ENCODE measurements at regions not wholly inside any gene's neighbourhood (a gene's known extent, or its start where the extent isn't known, plus 50 kb on each side); places are given as distances from the start of the nearest gene placed in this dataset.

DNA sequence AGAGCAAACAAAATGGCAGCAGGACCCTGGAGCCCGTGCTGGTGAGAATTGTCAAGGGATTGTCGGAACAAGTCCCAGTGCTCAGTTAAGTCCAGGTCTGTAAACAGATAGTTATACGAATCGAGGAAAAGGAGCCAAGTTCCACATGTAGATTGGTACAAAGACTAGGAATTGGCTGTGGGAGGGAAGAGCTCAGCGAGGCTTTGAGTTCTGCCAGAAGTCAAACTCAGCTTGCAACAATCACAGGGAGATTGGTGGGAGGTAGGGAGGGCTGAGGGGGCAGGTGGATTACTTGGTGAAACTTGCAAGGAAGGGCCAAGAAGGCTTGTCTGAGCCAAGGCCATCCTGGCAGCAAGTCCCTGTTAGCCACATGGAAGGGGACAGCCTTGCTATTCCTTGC lies 217.8 kb upstream of the ARL4C start:
- no peak for TF ChIP-seq JUN (CRISPR knock-in tag; IDR thresholded peaks at IDR 0.05)
- TF ChIP-seq TCF7 (CRISPR knock-in tag; IDR thresholded peaks at IDR 0.05; ENCODE audit: low read depth), result no peak
- TF ChIP-seq GABPB1 (CRISPR knock-in tag; IDR thresholded peaks at IDR 0.05), result no peak

Measured in WTC11 (cell line).